Stimulated activated CD4-positive, alpha-beta T cell treated with anti-CD3 and anti-CD28 coated beads, TNF-alpha, amount 100 ng/mL, for 48 hours (primary cell): ENCODE measurements at regions not wholly inside any gene's neighbourhood (a gene's known extent, or its start where the extent isn't known, plus 50 kb on each side); places are given as distances from the start of the nearest gene placed in this dataset.
"Not testable (repeated sequence)": the region's sequence is repeated elsewhere in the genome, so short reads cannot be mapped to it uniquely, and the experiment has no call there.

Experiments used
- DNase-seq, 3 donors: peaks; one replicate each; pipeline ENCODE4 v3.0.0-alpha.2; 2020; ENCODE audit warnings: low read depth in 3 of 3

DNA sequence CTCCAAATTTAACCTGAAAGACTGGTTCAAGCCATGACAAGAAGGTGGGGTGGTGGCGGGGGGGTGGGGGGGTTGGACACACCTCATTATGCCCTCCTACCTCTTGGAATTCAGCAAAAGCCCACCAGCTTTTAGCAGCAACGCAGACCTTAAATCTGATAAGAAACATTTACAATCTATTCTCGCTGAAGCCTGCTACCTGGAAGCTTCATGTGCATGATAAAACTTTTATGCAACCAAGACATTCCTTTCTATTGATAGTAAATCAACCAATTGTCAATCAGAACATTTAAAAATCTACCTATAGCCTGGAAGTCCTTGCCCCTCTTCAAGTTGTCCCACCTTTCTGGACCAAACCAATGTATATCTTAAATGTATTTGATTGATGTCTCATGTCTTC lies 113.6 kb upstream of the FAM98A start:
- DNase-seq: no peak

- no peak for DNase-seq
Measured at GRCh38 chr2:33709951-33710350, 110.9 kb upstream of the FAM98A start.

GRCh38 chr2:33707312-33707711 lies 108.2 kb upstream of the FAM98A start:
- no peak for DNase-seq

GRCh38 chr2:33706410-33706809 lies 107.3 kb upstream of the FAM98A start:
- DNase-seq: no peak

- DNase-seq: no peak
Measured at GRCh38 chr2:33704406-33704855, 105.3 kb upstream of the FAM98A start.

GRCh38 chr2:33696234-33696633 lies 97.1 kb upstream of the FAM98A start:
- DNase-seq: no peak

DNA sequence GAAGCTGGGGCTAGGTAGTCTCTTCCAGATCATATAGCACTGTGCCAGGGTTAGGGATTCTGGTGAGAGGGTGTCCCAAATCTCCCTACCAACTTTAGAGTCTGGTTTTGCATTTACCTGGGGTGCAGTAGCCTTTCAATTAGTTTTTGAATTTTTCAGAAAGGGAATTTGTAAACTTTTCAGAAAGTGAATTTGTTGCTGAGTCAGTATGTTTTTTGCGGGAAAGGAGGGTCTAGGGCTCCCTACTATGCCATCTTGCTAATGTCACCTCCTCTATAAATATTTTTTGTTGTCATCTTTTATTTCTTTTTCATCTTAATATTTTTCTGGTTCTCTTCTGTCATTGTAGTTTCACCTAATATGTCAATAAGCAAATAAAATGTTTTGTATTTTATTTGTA lies 95.8 kb upstream of the FAM98A start:
- no peak for DNase-seq

DNA sequence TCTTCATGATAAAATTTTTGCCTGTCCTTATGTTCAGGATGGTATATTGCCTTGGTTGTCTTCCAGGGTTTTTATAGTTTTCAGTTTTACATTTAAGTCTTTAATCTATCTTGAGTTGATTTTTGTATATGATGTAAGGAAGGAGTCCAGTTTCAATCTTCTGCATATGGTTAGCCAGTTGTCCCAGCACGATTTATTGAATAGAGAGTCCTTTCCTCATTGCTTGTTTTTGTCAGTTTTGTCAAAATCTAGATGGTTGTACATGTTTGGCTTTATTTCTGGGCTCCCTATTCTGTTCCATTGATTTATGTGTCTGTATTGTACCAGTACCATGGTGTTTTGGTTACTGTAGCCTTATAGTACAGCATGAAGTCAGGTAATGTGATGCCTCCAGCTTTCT lies 91.6 kb upstream of the FAM98A start:
- not testable (repeated sequence) for DNase-seq

- no peak for DNase-seq
Measured at GRCh38 chr2:33681364-33681757, 82.3 kb upstream of the FAM98A start.

- DNase-seq: no peak
Measured at GRCh38 chr2:33680644-33681363, 81.7 kb upstream of the FAM98A start.

- DNase-seq: no peak
Measured at GRCh38 chr2:33678436-33678835, 79.3 kb upstream of the FAM98A start.

GRCh38 chr2:33673937-33674336 lies 74.8 kb upstream of the FAM98A start:
- no peak for DNase-seq

DNA sequence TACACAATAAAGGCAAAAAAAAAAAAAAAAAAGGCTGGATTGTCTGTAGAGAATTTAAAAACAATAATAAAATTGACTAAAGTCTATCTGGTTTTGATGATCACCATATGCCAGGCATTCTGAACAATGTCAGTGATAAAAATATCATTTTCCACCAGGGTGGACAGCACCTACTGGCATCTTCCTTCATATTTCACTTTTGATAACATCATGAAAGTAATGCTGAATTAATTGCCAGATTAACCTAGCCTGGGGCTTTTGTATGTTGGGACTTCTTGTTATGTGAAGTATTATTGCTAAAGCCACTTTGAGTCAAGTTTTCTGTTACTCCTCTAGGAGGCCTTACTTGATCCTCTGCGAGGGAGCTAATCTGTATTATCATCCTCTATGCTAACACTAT lies 73.8 kb upstream of the FAM98A start:
- DNase-seq: no peak

DNA sequence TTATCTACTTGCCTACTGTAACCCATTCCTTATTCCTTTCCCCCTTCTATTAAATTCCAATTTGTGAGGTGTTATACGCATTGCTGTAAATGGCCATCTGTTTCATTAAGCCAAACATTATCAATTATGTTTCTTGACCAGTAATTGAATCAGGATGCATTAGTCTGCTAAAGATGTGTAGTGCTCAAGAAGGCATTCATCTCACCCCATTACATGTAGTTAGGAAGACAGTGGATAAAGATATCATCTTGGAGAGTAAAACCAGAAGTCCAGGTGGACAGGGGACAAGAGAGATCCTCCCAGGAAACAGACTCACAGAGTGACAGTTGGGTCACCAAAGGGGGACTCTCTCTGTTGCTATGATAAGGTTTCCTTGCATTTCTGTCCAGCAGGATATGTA lies 73.3 kb upstream of the FAM98A start:
- DNase-seq: no peak

DNA sequence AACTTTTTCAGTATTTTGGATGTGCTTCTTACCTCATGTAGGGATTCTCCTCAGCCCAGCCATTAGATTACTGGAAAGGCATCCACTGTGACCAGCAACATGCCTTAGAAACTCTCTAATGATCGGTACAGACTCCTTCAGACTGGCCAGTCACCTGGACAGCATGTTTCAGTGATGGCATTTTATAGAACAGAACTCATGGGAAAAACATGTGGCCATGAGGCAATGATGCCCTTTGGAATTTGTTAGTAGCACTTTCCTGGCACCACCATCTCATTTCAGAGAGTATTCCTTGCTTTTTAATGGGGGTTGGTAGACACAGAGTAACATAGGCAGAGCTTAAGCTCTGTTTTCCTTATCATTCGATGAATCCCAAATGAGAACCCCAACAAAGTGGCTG lies 72.1 kb upstream of the FAM98A start:
- no peak for DNase-seq

DNA sequence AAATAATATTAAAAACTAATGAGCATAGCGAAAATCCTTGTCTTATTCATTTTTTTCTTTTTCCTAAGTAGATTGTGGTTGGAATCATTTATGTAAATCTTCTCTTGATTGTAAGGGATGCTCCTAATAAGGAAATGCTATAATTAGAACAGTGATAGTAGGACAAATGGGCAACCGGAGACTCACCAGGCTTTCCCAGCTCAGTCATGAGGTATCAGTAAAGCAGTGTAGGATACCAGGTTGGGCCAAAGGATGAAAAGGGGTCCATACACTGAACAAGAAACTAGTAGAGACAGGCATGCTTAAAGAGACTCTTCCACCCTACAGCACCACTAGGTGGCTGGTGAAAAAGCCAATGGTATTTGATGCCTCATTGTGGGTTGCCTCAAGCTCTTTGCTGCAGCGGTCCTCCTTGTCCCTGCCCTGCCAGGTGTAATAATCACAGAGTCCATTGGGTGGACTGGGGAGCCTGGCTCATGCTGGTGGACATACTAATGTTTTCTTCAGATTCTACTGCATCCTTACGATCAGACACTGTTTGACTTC lies 71.4 kb upstream of the FAM98A start:
- no peak for DNase-seq

- no peak for DNase-seq
Measured at GRCh38 chr2:33666879-33667278, 67.8 kb upstream of the FAM98A start.

GRCh38 chr2:33665039-33665438 lies 65.9 kb upstream of the FAM98A start:
- no peak for DNase-seq

DNA sequence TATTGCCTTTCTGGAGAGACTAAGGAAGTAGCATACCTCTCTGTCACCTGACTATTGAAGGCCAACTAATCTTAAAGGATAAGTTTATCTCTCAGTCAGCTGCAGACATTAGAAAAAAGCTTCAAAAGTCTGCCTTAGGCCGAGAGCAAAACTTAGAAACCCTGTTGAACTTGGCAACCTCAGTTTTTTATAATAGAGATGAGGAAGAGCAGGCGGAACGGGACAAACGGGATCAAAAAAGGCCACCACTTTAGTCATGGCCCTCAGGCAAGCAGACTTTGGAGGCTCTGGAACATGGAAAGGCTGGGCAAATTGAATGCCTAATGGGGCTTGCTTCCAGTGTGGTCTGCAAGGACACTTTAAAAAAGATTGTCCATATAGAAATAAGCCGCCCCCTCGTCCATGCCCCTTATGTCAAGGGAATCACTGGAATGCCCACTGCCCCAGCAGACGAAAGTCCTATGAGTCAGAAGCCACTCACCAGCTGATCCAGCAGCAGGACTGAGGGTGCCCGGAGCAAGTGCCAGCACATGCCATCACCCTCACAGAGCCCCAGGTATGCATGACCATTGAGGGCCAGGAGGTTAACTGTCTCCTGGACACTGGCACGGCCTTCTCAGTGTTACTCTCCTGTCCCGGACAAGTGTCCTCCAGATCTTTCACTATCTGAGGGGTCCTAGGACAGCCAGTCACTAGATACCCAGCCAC lies 61.5 kb upstream of the FAM98A start:
- DNase-seq: no peak

DNA sequence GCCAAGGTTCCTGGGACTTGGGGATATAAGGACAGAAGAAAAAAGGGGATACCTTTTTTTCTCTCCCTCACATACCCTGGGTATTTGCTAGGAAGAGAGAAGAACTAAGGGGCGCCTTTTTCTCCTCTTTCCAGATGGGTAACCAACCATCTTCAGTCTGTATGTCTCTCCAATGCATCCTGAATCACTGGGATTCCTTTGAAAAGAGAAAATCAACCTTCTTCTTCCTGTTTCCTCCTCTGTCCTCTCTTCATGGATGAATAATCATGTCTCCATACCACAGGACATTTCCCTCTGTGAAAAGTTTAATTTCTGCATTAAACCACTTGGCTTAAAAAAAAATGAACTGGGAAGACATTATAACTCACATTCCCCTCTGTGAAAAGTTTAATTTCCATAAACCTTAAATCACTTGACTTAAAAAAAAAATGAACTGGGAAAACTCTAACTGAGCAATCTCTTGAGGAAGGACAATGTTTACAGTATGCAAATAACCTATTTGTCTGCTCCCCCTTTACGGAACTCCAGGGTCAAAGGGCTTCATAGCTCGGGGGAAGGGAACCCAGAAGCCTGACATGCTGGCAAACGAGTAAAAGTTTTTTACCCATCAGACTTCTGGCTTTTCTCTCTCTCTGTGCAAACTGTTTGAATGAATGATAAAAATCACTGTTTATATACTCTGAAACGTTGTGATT lies 56.7 kb upstream of the FAM98A start:
- no peak for DNase-seq

GRCh38 chr2:33652830-33653229 lies 53.7 kb upstream of the FAM98A start:
- DNase-seq: no peak

DNA sequence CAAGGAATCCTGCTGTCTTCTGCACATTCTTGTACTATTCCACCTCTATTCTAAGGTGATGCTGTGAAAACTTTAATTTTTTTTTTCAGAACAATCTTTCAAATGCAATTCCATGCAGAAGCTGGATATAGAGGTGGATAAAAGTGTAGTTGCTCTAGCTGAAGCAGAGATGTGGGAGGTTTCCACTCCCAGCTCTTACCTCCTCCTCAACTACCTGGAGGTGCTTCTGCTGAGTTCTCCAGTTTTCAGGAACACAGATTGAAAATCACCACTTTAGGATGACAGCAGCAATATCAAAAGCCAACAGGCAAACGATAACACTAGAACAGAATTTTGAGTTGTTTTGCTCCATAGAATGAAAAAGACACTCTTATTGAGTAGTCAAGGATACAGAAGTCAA lies 51.1 kb upstream of the FAM98A start:
- no peak for DNase-seq
